Mesendoderm (in vitro differentiated cells): ENCODE measurements at regions not wholly inside any gene's neighbourhood (a gene's known extent, or its start where the extent isn't known, plus 50 kb on each side); places are given as distances from the start of the nearest gene placed in this dataset.
"Not testable (repeated sequence)": the region's sequence is repeated elsewhere in the genome, so short reads cannot be mapped to it uniquely, and the experiment has no call there.

Experiments used
- DNase-seq: peaks from one replicate; pipeline ENCODE4 v3.0.0; 2013
- H2AK5ac ChIP-seq: 2 replicates; pipeline ENCODE4 v1.6.1; 2013; ENCODE audit warnings: low read length, inconsistent platforms
- H2BK120ac ChIP-seq: 2 replicates; pipeline ENCODE4 v1.6.1; 2013; ENCODE audit warnings: low read depth, mild to moderate bottlenecking, low read length, moderate library complexity, mixed read lengths
- H2BK15ac ChIP-seq: replicated peaks from 2 replicates; pipeline ENCODE4 v1.6.1; 2013; ENCODE audit warnings: low read depth, mild to moderate bottlenecking, moderate library complexity
- H2BK5ac ChIP-seq: 2 replicates; pipeline ENCODE4 v1.6.1; 2013; ENCODE audit warnings: low read length, inconsistent platforms
- H3K18ac ChIP-seq: 2 replicates; pipeline ENCODE4 v1.6.1; 2013; ENCODE audit warnings: mild to moderate bottlenecking, low read length, mixed read lengths
- H3K23ac ChIP-seq: one replicate; pipeline ENCODE4 v1.6.1; 2013; ENCODE audit warnings: low read length
- H3K27ac ChIP-seq: 2 replicates; pipeline ENCODE4 v1.5.1; 2013; ENCODE audit warnings: low read depth, mild to moderate bottlenecking, inconsistent platforms, low read length, moderate library complexity
- H3K27me3 ChIP-seq: 2 replicates; pipeline ENCODE4 v1.6.1; 2013; ENCODE audit warnings: low read length, control low read depth, mild to moderate bottlenecking, inconsistent platforms; ENCODE audit not compliant: insufficient read depth, poor library complexity
- H3K36me3 ChIP-seq: 2 replicates; pipeline ENCODE4 v1.6.1; 2013; ENCODE audit warnings: low read length, inconsistent platforms; ENCODE audit not compliant: control insufficient read depth, insufficient read depth
- H3K4ac ChIP-seq: one replicate; pipeline ENCODE4 v1.6.1; 2013; ENCODE audit warnings: low read depth, mild to moderate bottlenecking, low read length, moderate library complexity
- H3K4me1 ChIP-seq: 2 replicates; pipeline ENCODE4 v1.6.1; 2013; ENCODE audit warnings: low read depth, low read length, inconsistent platforms; ENCODE audit not compliant: control insufficient read depth
- H3K4me2 ChIP-seq: 2 replicates; pipeline ENCODE4 v1.6.1; 2013; ENCODE audit warnings: low read length
- H3K4me3 ChIP-seq: 2 replicates; pipeline ENCODE4 v1.5.1; 2013; ENCODE audit warnings: mild to moderate bottlenecking, low read length
- H3K56ac ChIP-seq: one replicate; pipeline ENCODE4 v1.6.1; 2013; ENCODE audit warnings: low read length
- H3K79me1 ChIP-seq: 2 replicates; pipeline ENCODE4 v1.6.1; 2013; ENCODE audit warnings: low read length, inconsistent platforms
- H3K79me2 ChIP-seq: 2 replicates; pipeline ENCODE4 v1.6.1; 2013; ENCODE audit warnings: mild to moderate bottlenecking, low read length; ENCODE audit not compliant: control insufficient read depth, insufficient read depth
- H3K9ac ChIP-seq: 2 replicates; pipeline ENCODE4 v1.6.1; 2013; ENCODE audit warnings: low read length, inconsistent platforms
- H4K5ac ChIP-seq: one replicate; pipeline ENCODE4 v1.6.1; 2013; ENCODE audit warnings: low read length
- H4K8ac ChIP-seq: one replicate; pipeline ENCODE4 v1.6.1; 2013; ENCODE audit warnings: low read depth, mild to moderate bottlenecking, control low read depth, low read length, moderate library complexity
- WGBS: extraction: QIAGEN DNeasy Blood & Tissue Kit; methylation state at CpG from one replicate; pipeline ENCODE4 v1.1.7; 2013; ENCODE audit warnings: low lambda C conversion rate, missing lambda C conversion rate; ENCODE audit not compliant: insufficient coverage; ENCODE audit errors: extremely low coverage; 5-methylcytosine and 5-hydroxymethylcytosine counted together

DNA sequence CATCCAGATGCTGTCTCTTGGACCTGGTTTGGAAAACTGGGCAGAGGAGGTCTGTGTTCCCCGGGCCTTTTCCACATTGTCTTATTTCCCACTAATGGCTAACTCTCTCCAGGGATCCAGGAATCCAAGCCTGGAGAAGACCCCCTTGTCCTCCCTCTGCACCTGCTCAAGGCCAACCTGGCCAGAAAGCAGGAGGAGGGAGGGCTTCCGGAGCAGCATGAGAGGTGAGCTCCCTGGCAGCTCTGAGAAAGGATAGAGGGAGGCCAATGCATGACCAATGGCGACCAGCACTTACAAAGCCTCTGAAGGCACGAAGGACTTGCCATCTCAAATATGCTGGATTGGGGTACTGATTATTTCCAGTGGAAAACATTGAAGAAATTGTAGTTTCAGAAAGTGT, 445.0 kb upstream of the B3GAT1 start:
- no peak overlapping the region for H2BK5ac ChIP-seq
- H3K27ac ChIP-seq, result no peak overlapping the region
- DNase-seq, result no peak
- H4K5ac ChIP-seq, result no peak overlapping the region
- H4K8ac ChIP-seq, result no peak overlapping the region
- H3K18ac ChIP-seq, result no peak overlapping the region
- no peaks in the 10 kb centered on the region for H3K79me1 ChIP-seq
- no peak overlapping the region for H2AK5ac ChIP-seq
- H2BK15ac ChIP-seq, result no peak overlapping the region
- H3K23ac ChIP-seq, result no peak overlapping the region
- WGBS, result no CpG with 5 or more reads among the region's 4 CpGs
- H3K4me3 ChIP-seq, result no peak overlapping the region
- no peaks in the 10 kb centered on the region for H3K79me2 ChIP-seq
- H3K56ac ChIP-seq, result no peak overlapping the region
- H3K27me3 ChIP-seq, result no peaks in the 10 kb centered on the region
- H3K4ac ChIP-seq, result no peak overlapping the region
- no peak overlapping the region for H2BK120ac ChIP-seq
- H3K9ac ChIP-seq, result no peak overlapping the region
- no peaks in the 10 kb centered on the region for H3K36me3 ChIP-seq
- H3K4me1 ChIP-seq, result peaks cover 6% of the 10 kb centered on the region
- no peak overlapping the region for H3K4me2 ChIP-seq

DNA sequence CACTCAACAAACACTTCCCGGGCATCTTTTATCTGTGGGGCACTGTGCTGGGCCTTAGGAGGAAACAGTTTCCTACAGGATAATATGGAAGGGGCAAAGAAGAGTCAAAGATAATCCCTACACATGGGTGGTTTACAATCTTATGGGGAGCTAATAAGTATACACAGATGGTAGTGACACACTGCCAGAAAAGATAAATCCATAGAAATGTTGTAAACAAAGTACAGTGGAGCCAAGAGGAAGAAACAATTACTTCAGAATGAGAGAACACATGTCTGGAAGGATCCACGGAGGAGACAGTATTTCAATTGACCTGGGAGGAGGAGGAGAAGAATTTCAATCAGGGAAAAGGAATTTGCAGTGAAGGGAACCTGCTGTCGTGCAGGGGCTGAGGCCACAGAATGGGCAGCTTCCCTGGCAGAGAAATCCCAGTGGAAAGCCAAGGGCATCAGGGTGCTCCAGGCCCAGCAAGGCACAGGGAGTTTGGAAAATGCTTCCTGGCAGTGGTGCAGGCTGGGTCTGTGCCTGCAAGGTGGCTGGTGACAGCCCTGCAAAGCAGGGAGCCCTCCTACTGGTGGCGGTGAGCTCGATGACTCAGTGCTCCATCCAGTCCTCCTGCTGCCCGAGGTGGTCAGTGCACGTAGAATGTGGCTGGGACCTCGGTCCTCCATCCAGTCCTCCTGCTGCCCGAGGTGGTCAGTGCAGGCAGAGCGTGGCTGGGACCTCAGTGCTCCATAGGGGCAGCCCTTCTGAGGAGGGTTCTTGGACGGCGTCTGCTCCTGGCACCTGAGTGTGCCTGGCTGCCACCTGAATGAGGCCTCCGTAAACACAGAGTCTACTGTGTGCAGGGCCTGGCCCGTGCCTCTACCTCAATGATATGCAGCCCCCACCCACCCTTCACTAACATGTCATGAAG, 444.3 kb upstream of the B3GAT1 start:
- Histone ChIP-seq H2BK15ac (no peak overlapping the region), H3K9ac (no peak overlapping the region), H2BK5ac (no peak overlapping the region), H4K5ac (no peak overlapping the region), H4K8ac (no peak overlapping the region), H3K4me3 (no peak overlapping the region), H3K4ac (no peak overlapping the region), H3K79me1 (no peaks in the 10 kb centered on the region), H3K36me3 (no peaks in the 10 kb centered on the region), H3K79me2 (no peaks in the 10 kb centered on the region), H3K27ac (no peak overlapping the region), H2BK120ac (no peak overlapping the region), H3K18ac (no peak overlapping the region), H2AK5ac (no peak overlapping the region), H3K4me2 (no peak overlapping the region), H3K23ac (no peak overlapping the region), H3K56ac (no peak overlapping the region), H3K4me1 (peaks cover 6% of the 10 kb centered on the region), H3K27me3 (no peaks in the 10 kb centered on the region)
- WGBS, result no CpG with 5 or more reads among the region's 14 CpGs
- DNase-seq, result peak; percentile 32

DNA sequence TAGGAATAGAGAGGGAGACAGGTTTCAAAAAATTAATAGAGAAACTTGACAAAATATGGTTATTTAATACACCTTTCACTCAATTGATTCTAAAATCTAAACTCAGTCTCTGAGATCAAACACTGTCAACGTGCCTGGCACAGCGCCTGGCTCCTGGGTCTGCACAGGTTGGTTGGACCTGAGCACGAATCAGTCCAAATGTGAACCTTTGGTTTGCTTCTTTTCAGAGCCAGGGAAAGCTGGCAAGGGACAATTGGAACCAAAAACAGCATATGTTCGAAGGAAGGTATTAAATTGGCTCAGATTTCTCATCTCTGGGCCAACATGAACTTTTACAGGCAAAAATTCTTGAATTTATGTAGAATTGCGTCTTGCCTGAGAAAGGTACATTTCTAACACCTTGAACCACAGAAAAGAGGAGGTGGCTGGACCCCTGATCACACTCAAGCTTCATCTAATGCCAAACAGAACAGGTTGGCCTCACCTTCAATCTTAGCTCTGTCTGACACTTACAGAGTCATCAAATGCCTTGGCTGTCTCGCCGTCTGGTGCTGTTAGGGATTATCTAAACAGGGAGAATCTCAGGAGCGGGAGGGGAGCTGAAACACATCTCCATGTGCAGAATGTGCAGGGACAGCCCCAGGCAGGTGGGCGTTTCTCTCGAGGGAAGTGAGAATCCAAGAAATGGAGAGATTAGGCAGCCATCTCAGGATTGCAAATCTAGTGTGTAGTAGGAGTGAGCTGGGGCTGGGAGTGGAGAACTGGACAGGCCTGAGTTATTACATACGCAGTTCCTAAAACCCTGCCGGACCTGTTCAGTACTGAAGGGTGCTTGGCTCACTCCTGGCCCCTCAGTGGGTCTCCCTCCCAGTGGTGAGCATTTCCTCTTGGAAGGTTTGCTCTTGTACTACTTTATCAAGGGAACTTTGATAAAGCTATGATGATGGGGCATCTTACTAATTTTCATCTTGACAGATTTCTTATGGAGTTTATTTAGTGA, 442.2 kb upstream of the B3GAT1 start:
- peak; percentile 55 for DNase-seq
- Histone ChIP-seq H3K4me3 (no peak overlapping the region), H3K4me1 (peaks cover 5% of the 10 kb centered on the region), H2BK15ac (no peak overlapping the region), H4K8ac (no peak overlapping the region), H3K56ac (no peak overlapping the region), H3K27me3 (no peaks in the 10 kb centered on the region), H3K27ac (no peak overlapping the region), H3K23ac (no peak overlapping the region), H3K4ac (no peak overlapping the region), H2BK5ac (no peak overlapping the region), H3K79me2 (no peaks in the 10 kb centered on the region), H3K9ac (no peak overlapping the region), H3K18ac (no peak overlapping the region), H3K4me2 (no peak overlapping the region), H2BK120ac (no peak overlapping the region), H4K5ac (no peak overlapping the region), H2AK5ac (no peak overlapping the region), H3K79me1 (no peaks in the 10 kb centered on the region), H3K36me3 (no peaks in the 10 kb centered on the region)
- no CpG with 5 or more reads among the region's 12 CpGs for WGBS

DNA sequence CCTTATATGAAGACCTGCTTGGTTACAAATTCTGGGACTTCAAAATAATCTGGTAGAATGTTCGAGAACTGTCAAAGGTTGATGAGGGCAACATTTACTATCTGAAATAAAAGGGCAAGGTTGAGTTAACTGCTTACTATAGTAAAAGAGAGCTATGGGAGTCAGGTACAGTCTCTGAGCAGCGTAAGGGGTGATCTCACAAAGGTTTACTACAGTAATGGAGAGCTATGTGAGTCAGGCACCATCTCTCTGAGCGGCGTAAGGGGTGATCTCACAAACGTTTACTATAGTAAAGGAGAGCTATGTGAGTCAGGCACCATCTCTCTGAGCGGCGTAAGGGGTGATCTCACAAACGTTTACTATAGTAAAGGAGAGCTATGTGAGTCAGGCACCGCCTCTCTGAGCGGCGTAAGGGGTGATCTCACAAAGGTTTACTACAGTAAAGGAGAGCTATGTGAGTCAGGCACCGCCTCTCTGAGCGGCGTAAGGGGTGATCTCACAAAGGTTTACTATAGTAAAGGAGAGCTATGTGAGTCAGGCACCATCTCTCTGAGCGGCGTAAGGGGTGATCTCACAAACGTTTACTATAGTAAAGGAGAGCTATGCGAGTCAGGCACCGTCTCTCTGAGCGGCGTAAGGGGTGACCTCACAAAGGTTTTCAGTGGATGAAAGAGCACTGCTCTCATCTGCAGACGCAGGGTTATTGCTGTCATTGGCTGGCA, 439.6 kb upstream of the B3GAT1 start:
- H2BK15ac ChIP-seq, H3K4me1 ChIP-seq, H3K56ac ChIP-seq, H3K79me1 ChIP-seq, H3K9ac ChIP-seq, H3K27me3 ChIP-seq, H3K4me3 ChIP-seq, H3K23ac ChIP-seq, H3K36me3 ChIP-seq, H3K4ac ChIP-seq, H3K27ac ChIP-seq, H3K4me2 ChIP-seq, H2AK5ac ChIP-seq, H4K5ac ChIP-seq, H2BK5ac ChIP-seq, H3K18ac ChIP-seq, H4K8ac ChIP-seq, H3K79me2 ChIP-seq, H2BK120ac ChIP-seq: not testable (repeated sequence)
- peak; percentile 82 for DNase-seq
- no CpG with 5 or more reads among the region's 22 CpGs for WGBS

DNA sequence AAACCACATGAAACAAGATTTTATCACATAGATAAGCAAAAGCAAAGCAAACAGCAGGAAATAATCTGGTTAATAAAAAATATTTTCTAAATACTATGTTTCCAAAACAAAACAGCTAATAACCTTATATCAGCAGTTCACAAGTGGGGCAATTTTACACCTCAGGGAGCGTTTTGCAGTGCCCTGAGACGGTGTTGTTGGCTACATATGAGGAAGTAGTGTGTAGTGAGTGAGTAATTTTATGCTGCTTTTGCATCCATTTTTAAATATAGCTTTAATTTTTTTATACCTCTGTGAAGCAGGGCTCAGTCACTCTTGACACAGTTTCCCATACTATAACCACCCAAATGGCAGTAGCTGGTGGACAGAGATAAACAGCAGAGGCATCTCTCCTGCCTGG, 438.5 kb upstream of the B3GAT1 start:
- no peak overlapping the region for H2BK5ac ChIP-seq
- no CpG with 5 or more reads among the region's 2 CpGs for WGBS
- H4K8ac ChIP-seq, result no peak overlapping the region
- no peaks in the 10 kb centered on the region for H3K36me3 ChIP-seq
- H3K23ac ChIP-seq, result no peak overlapping the region
- no peaks in the 10 kb centered on the region for H3K27me3 ChIP-seq
- no peaks in the 10 kb centered on the region for H3K79me2 ChIP-seq
- no peak overlapping the region for H3K4ac ChIP-seq
- H2BK120ac ChIP-seq, result no peak overlapping the region
- H2BK15ac ChIP-seq, result no peak overlapping the region
- H3K9ac ChIP-seq, result no peak overlapping the region
- H3K4me3 ChIP-seq, result no peak overlapping the region
- H3K79me1 ChIP-seq, result no peaks in the 10 kb centered on the region
- no peak overlapping the region for H3K56ac ChIP-seq
- H3K27ac ChIP-seq, result no peak overlapping the region
- H3K18ac ChIP-seq, result no peak overlapping the region
- no peak for DNase-seq
- no peak overlapping the region for H2AK5ac ChIP-seq
- H3K4me2 ChIP-seq, result no peak overlapping the region
- no peaks in the 10 kb centered on the region for H3K4me1 ChIP-seq
- H4K5ac ChIP-seq, result no peak overlapping the region
